HL-60 (cell line): ENCODE measurements at regions not wholly inside any gene's neighbourhood (a gene's known extent, or its start where the extent isn't known, plus 50 kb on each side); places are given as distances from the start of the nearest gene placed in this dataset.

Experiments used
- GABPA ChIP-seq: IDR thresholded peaks from 2 replicates; pipeline ENCODE4 v1.6.1; 2012; ENCODE audit warnings: low read depth
- POLR2AphosphoS5 ChIP-seq: IDR thresholded peaks from 2 replicates; pipeline ENCODE4 v1.6.1; 2012; ENCODE audit warnings: low read depth
- SPI1 ChIP-seq: IDR thresholded peaks from 2 replicates; pipeline ENCODE4 v1.6.1; 2012; ENCODE audit warnings: low read depth, mild to moderate bottlenecking, borderline replicate concordance
- TF ChIP-seq, protein P1 (sequence below): IDR thresholded peaks from one replicate; pipeline ENCODE4 v1.5.1; 2011; ENCODE audit warnings: low read length, control low read depth, inconsistent platforms; ENCODE audit not compliant: insufficient read depth
- TF ChIP-seq, protein P2 (sequence below): IDR thresholded peaks from 2 replicates; pipeline ENCODE4 v1.6.1; 2012; ENCODE audit warnings: low read depth; ENCODE audit not compliant: insufficient replicate concordance

DNA sequence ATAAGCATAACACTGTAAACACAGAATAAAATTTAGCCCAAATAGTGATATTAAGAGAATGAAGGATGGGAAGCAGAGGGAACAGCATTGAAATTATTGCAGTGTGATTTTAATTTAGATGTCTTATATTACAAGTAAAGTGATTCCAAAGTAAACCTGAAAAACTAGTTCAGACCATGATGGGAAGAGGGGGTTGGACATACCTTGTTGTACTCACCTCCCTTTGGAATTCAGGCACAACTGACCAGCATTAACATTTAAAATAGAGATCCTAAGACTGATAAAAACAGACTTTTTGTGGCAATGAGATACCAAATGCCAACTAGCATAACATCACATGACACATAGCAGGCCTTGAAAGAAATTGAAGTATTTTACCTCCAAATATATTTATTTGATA is 210.0 kb upstream of the ADRA1D start:
- TF ChIP-seq, protein P1, sequence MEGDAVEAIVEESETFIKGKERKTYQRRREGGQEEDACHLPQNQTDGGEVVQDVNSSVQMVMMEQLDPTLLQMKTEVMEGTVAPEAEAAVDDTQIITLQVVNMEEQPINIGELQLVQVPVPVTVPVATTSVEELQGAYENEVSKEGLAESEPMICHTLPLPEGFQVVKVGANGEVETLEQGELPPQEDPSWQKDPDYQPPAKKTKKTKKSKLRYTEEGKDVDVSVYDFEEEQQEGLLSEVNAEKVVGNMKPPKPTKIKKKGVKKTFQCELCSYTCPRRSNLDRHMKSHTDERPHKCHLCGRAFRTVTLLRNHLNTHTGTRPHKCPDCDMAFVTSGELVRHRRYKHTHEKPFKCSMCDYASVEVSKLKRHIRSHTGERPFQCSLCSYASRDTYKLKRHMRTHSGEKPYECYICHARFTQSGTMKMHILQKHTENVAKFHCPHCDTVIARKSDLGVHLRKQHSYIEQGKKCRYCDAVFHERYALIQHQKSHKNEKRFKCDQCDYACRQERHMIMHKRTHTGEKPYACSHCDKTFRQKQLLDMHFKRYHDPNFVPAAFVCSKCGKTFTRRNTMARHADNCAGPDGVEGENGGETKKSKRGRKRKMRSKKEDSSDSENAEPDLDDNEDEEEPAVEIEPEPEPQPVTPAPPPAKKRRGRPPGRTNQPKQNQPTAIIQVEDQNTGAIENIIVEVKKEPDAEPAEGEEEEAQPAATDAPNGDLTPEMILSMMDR = no peak
- TF ChIP-seq POLR2AphosphoS5 (no peak), GABPA (no peak), SPI1 (no peak)
- TF ChIP-seq, protein P2, sequence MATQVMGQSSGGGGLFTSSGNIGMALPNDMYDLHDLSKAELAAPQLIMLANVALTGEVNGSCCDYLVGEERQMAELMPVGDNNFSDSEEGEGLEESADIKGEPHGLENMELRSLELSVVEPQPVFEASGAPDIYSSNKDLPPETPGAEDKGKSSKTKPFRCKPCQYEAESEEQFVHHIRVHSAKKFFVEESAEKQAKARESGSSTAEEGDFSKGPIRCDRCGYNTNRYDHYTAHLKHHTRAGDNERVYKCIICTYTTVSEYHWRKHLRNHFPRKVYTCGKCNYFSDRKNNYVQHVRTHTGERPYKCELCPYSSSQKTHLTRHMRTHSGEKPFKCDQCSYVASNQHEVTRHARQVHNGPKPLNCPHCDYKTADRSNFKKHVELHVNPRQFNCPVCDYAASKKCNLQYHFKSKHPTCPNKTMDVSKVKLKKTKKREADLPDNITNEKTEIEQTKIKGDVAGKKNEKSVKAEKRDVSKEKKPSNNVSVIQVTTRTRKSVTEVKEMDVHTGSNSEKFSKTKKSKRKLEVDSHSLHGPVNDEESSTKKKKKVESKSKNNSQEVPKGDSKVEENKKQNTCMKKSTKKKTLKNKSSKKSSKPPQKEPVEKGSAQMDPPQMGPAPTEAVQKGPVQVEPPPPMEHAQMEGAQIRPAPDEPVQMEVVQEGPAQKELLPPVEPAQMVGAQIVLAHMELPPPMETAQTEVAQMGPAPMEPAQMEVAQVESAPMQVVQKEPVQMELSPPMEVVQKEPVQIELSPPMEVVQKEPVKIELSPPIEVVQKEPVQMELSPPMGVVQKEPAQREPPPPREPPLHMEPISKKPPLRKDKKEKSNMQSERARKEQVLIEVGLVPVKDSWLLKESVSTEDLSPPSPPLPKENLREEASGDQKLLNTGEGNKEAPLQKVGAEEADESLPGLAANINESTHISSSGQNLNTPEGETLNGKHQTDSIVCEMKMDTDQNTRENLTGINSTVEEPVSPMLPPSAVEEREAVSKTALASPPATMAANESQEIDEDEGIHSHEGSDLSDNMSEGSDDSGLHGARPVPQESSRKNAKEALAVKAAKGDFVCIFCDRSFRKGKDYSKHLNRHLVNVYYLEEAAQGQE = no peak
